ENCODE measurements at regions not wholly inside any gene's neighbourhood (a gene's known extent, or its start where the extent isn't known, plus 50 kb on each side); places are given as distances from the start of the nearest gene placed in this dataset.

- Histone ChIP-seq H3K36me3 (ENCODE audit: low read depth) (no peaks in the 10 kb centered on the region), H3K27me3 (ENCODE audit: insufficient read depth, poor library complexity, severe bottlenecking) (no peaks in the 10 kb centered on the region), H3K4me1 (ENCODE audit: insufficient read depth, poor library complexity, severe bottlenecking) (no peaks in the 10 kb centered on the region), H3K27ac (ENCODE audit: poor library complexity, severe bottlenecking) (no peak overlapping the region), H3K4me3 (ENCODE audit: severe bottlenecking) (no peak overlapping the region), H3K9me3 (ENCODE audit: severe bottlenecking) (no peaks in the 10 kb centered on the region)
- TF ChIP-seq, protein P1, sequence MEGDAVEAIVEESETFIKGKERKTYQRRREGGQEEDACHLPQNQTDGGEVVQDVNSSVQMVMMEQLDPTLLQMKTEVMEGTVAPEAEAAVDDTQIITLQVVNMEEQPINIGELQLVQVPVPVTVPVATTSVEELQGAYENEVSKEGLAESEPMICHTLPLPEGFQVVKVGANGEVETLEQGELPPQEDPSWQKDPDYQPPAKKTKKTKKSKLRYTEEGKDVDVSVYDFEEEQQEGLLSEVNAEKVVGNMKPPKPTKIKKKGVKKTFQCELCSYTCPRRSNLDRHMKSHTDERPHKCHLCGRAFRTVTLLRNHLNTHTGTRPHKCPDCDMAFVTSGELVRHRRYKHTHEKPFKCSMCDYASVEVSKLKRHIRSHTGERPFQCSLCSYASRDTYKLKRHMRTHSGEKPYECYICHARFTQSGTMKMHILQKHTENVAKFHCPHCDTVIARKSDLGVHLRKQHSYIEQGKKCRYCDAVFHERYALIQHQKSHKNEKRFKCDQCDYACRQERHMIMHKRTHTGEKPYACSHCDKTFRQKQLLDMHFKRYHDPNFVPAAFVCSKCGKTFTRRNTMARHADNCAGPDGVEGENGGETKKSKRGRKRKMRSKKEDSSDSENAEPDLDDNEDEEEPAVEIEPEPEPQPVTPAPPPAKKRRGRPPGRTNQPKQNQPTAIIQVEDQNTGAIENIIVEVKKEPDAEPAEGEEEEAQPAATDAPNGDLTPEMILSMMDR (IDR thresholded peaks at IDR 0.05; ENCODE audit: poor library complexity, severe bottlenecking): no peak
- DNase-seq (ENCODE audit: low spot score) (no peak), ATAC-seq (ENCODE audit: low read depth) (no peak)
Observed at GRCh38 chr10:109277456-109277855, 645.9 kb downstream of the XPNPEP1 start.

DNA sequence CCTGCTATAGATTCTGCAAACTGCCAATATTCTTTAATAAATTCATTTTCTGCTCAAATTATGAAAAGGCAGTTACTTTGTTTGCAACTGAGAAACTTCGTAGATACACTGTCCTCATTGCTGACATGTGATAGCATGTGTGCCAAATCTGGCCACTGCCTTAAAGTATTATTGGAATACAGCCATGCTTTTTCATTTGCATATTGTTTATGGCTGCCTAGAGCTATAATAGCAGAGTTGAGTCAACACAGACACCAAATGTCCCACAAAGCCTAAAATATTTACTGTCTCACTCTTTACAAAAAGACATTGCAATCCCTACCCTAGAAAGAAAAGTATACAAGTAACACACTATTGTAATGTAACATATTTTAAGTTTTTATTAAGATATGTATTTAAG, 647.4 kb downstream of the XPNPEP1 start:
- H3K36me3 ChIP-seq (ENCODE audit: low read depth): no peaks in the 10 kb centered on the region
- no peak for ATAC-seq (ENCODE audit: low read depth)
- H3K4me1 ChIP-seq (ENCODE audit: insufficient read depth, poor library complexity, severe bottlenecking): no peaks in the 10 kb centered on the region
- H3K27ac ChIP-seq (ENCODE audit: poor library complexity, severe bottlenecking): no peak overlapping the region
- TF ChIP-seq, protein P1 (IDR thresholded peaks at IDR 0.05; ENCODE audit: poor library complexity, severe bottlenecking): no peak
- H3K27me3 ChIP-seq (ENCODE audit: insufficient read depth, poor library complexity, severe bottlenecking): no peaks in the 10 kb centered on the region
- no peak for DNase-seq (ENCODE audit: low spot score)
- no peak overlapping the region for H3K4me3 ChIP-seq (ENCODE audit: severe bottlenecking)
- no peaks in the 10 kb centered on the region for H3K9me3 ChIP-seq (ENCODE audit: severe bottlenecking)

DNA sequence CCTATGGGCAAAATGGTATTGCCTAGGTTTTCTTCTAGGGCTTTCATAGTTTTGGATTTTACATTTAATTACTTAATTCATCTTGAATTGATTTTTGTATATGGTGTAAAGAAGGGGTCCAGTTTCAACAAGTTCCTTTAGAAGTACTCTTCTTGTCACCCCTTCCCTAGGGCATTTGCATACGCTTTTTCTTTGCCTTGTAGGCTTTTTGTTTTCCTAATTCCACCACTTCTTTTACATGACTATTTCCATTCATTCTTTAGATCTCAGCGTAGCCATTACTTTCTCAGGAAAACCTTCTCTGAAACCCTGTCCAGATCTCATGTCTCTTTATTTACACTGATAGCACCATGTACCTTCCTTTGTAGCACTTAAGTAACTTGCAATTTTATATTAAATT, 648.6 kb downstream of the XPNPEP1 start:
- H3K4me1 ChIP-seq (ENCODE audit: insufficient read depth, poor library complexity, severe bottlenecking): no peaks in the 10 kb centered on the region
- TF ChIP-seq, protein P1 (IDR thresholded peaks at IDR 0.05; ENCODE audit: poor library complexity, severe bottlenecking): no peak
- H3K27ac ChIP-seq (ENCODE audit: poor library complexity, severe bottlenecking): no peak overlapping the region
- no peak overlapping the region for H3K4me3 ChIP-seq (ENCODE audit: severe bottlenecking)
- ATAC-seq (ENCODE audit: low read depth): no peak
- H3K9me3 ChIP-seq (ENCODE audit: severe bottlenecking): no peaks in the 10 kb centered on the region
- no peaks in the 10 kb centered on the region for H3K36me3 ChIP-seq (ENCODE audit: low read depth)
- no peak for DNase-seq (ENCODE audit: low spot score)
- no peaks in the 10 kb centered on the region for H3K27me3 ChIP-seq (ENCODE audit: insufficient read depth, poor library complexity, severe bottlenecking)

DNA sequence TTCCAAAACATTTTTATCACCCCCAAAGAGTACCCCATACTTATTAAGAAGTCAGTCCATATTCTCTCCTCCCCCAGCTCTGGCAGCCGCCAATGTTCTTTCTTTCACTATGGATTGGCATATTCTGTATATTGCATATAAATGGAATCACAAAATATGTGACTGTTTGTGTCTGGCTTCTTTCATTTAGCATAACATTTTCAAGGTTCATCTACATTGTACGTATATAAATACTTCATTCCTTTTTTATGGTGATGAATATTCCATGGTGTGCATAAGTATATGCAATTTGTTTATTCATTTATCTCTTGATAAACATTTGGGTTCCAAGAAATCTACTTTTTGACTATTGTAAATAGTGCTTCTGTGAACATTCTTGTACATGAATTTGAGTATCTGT, 653.1 kb downstream of the XPNPEP1 start:
- no peak for DNase-seq (ENCODE audit: low spot score)
- Histone ChIP-seq H3K4me3 (ENCODE audit: severe bottlenecking) (no peak overlapping the region), H3K4me1 (ENCODE audit: insufficient read depth, poor library complexity, severe bottlenecking) (no peaks in the 10 kb centered on the region), H3K9me3 (ENCODE audit: severe bottlenecking) (no peaks in the 10 kb centered on the region), H3K36me3 (ENCODE audit: low read depth) (no peaks in the 10 kb centered on the region), H3K27me3 (ENCODE audit: insufficient read depth, poor library complexity, severe bottlenecking) (no peaks in the 10 kb centered on the region), H3K27ac (ENCODE audit: poor library complexity, severe bottlenecking) (no peak overlapping the region)
- TF ChIP-seq, protein P1 (IDR thresholded peaks at IDR 0.05; ENCODE audit: poor library complexity, severe bottlenecking): no peak
- no peak for ATAC-seq (ENCODE audit: low read depth)

- no peak for ATAC-seq (ENCODE audit: low read depth)
- no peaks in the 10 kb centered on the region for H3K27me3 ChIP-seq (ENCODE audit: insufficient read depth, poor library complexity, severe bottlenecking)
- H3K27ac ChIP-seq (ENCODE audit: poor library complexity, severe bottlenecking): no peak overlapping the region
- TF ChIP-seq, protein P1 (IDR thresholded peaks at IDR 0.05; ENCODE audit: poor library complexity, severe bottlenecking): no peak
- no peaks in the 10 kb centered on the region for H3K4me1 ChIP-seq (ENCODE audit: insufficient read depth, poor library complexity, severe bottlenecking)
- H3K36me3 ChIP-seq (ENCODE audit: low read depth): no peaks in the 10 kb centered on the region
- H3K9me3 ChIP-seq (ENCODE audit: severe bottlenecking): no peaks in the 10 kb centered on the region
- no peak overlapping the region for H3K4me3 ChIP-seq (ENCODE audit: severe bottlenecking)
- no peak for DNase-seq (ENCODE audit: low spot score)
Observed at GRCh38 chr10:109264004-109264403, 659.3 kb downstream of the XPNPEP1 start.
